ENCODE measurements at regions not wholly inside any gene's neighbourhood (a gene's known extent, or its start where the extent isn't known, plus 50 kb on each side); places are given as distances from the start of the nearest gene placed in this dataset.
A peak's percentile ranks its signal among the peaks of the same experiment; 100 is the strongest.

DNA sequence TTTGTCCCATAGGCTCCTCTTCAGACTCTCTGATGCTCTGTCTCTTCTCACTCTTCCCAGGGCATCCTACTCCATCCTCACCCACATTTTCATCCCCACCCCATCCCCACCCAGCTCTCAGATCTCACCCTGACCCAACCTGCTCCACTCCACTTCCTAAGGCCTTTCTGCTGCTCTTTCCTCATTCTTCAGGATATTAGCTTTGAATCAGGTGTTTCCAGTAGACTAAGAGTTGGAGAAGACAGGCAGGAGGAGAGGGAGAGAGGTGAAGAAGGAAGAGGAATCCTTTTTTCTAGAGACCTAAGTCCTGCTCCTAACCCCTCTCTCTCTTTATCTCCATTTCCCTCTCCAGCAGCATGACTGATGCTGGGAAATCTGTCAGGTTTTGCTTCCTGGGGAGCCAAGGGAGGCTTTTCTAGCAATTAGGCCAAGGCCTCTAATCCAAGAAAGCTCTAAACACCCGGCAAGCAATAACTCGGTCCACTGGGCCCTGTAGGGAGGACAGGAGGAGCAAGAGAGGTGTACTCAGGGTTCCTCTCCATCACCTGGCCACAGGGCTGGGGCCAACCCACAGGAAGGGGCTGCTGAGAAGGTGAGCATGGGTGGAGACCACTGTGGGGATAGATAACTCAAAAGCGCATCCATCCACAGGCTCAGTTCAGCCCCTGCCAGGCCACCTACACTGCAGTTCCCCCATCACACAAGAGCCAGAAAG is 133.3 kb downstream of the TMEM132E start:
- Histone ChIP-seq H3K9me3 (ENCODE audit: control insufficient read depth in 1 of 2, low read length in 2 of 2) (no peaks in the 10 kb centered on the region), H3K36me3 (ENCODE audit: insufficient read depth, low read length) (no peaks in the 10 kb centered on the region), H3K27ac (ENCODE audit: low read depth, low read length) (no peak overlapping the region), H3K4me3 (ENCODE audit: low read length in 2 of 2) (no peak overlapping the region), H3K4me1 (ENCODE audit: insufficient read depth, low read length) (no peaks in the 10 kb centered on the region), H3K27me3 (ENCODE audit: insufficient read depth, low read length) (no peaks in the 10 kb centered on the region)
- Mint-ChIP-seq H3K36me3 (no peaks in the 10 kb centered on the region), H3K27ac (no peak overlapping the region), H3K27me3 (peaks cover 7 to 28% of the 10 kb centered on the region in 2 donors), H3K4me3 (no peak overlapping the region), H3K9me3 (peaks cover 0 to 2% (median 0%) of the 10 kb centered on the region in 8 donors), H3K4me1 (no peaks in the 10 kb centered on the region)
- ChIA-PET POLR2A (ENCODE audit: partially characterized antibody) (no interaction called here), CTCF (ENCODE audit: partially characterized antibody) (no interaction called here)
- DNase-seq, result no peak
- intact Hi-C loops (cut with micrococcal nuclease), result no loop called here

GRCh38 chr17:34711646-34712045 is 132.3 kb downstream of the TMEM132E start:
- H3K36me3 Mint-ChIP-seq, result no peaks in the 10 kb centered on the region
- peaks cover 0 to 2% (median 0%) of the 10 kb centered on the region in 8 donors for H3K9me3 Mint-ChIP-seq
- H3K9me3 ChIP-seq (ENCODE audit: control insufficient read depth in 1 of 2, low read length in 2 of 2), result no peaks in the 10 kb centered on the region
- no peak overlapping the region for H3K4me3 Mint-ChIP-seq
- no peak overlapping the region for H3K27ac ChIP-seq (ENCODE audit: low read depth, low read length)
- CTCF ChIA-PET (ENCODE audit: partially characterized antibody), result no interaction called here
- H3K36me3 ChIP-seq (ENCODE audit: insufficient read depth, low read length), result no peaks in the 10 kb centered on the region
- peaks cover 7 to 34% of the 10 kb centered on the region in 2 donors for H3K27me3 Mint-ChIP-seq
- intact Hi-C loops (cut with micrococcal nuclease), result no loop called here
- no peak for DNase-seq
- no peak overlapping the region for H3K27ac Mint-ChIP-seq
- H3K4me1 ChIP-seq (ENCODE audit: insufficient read depth, low read length), result no peaks in the 10 kb centered on the region
- POLR2A ChIA-PET (ENCODE audit: partially characterized antibody), result no interaction called here
- no peaks in the 10 kb centered on the region for H3K4me1 Mint-ChIP-seq
- no peak overlapping the region for H3K4me3 ChIP-seq (ENCODE audit: low read length in 2 of 2)
- no peaks in the 10 kb centered on the region for H3K27me3 ChIP-seq (ENCODE audit: insufficient read depth, low read length)

- Mint-ChIP-seq H3K36me3 (no peaks in the 10 kb centered on the region), H3K9me3 (peaks cover 0 to 5% (median 2%) of the 10 kb centered on the region in 8 donors), H3K4me3 (no peak overlapping the region), H3K27me3 (peaks cover 2 to 39% of the 10 kb centered on the region in 2 donors), H3K27ac (no peak overlapping the region), H3K4me1 (no peaks in the 10 kb centered on the region)
- ChIA-PET CTCF (ENCODE audit: partially characterized antibody) (no interaction called here), POLR2A (ENCODE audit: partially characterized antibody) (no interaction called here)
- Histone ChIP-seq H3K4me3 (ENCODE audit: low read length in 2 of 2) (no peak overlapping the region), H3K27me3 (ENCODE audit: insufficient read depth, low read length) (no peaks in the 10 kb centered on the region), H3K4me1 (ENCODE audit: insufficient read depth, low read length) (no peaks in the 10 kb centered on the region), H3K36me3 (ENCODE audit: insufficient read depth, low read length) (no peaks in the 10 kb centered on the region), H3K9me3 (ENCODE audit: control insufficient read depth in 1 of 2, low read length in 2 of 2) (no peaks in the 10 kb centered on the region), H3K27ac (ENCODE audit: low read depth, low read length) (no peak overlapping the region)
- intact Hi-C loops (cut with micrococcal nuclease), result no loop called here
- no peak for DNase-seq
These were observed 130.8 kb downstream of the TMEM132E start for GRCh38 chr17:34710226-34710625.

DNA sequence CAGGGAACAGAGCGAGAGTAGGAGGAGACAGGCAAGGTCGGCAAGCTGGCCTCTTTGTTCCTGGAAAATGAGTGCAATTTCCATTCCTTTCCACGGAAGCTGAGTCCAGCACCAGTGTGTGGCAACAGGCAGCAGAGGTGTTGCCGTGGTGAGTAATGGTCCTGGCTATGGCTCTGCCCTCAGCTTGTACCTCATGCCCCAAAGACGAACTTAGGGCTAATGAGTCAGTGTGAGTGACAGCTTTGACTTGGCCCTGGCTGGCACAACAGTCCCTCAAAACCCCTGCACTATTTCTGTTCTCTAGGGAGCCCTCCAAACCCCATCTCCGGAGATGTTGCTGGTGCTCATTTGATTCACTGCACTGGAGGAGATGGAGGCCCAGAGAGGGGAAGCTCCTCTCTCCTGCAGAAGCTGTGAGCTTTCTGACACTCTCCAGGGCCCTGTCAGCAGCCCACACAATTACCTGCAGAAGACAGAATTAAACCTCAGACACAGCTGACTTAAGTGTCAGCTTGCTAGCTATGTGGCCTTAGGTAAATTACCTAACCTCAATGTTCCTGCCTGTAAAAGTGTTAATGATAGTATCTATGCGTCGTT is 129.9 kb downstream of the TMEM132E start:
- H3K27ac ChIP-seq (ENCODE audit: low read depth, low read length), result no peak overlapping the region
- Mint-ChIP-seq H3K4me3 (no peak overlapping the region), H3K9me3 (peaks cover 0 to 11% (median 4%) of the 10 kb centered on the region in 8 donors), H3K27ac (no peak overlapping the region), H3K4me1 (no peaks in the 10 kb centered on the region), H3K27me3 (peaks cover 2 to 39% of the 10 kb centered on the region in 2 donors), H3K36me3 (no peaks in the 10 kb centered on the region)
- POLR2A ChIA-PET (ENCODE audit: partially characterized antibody), result no interaction called here
- H3K4me1 ChIP-seq (ENCODE audit: insufficient read depth, low read length), result no peaks in the 10 kb centered on the region
- CTCF ChIA-PET (ENCODE audit: partially characterized antibody), result no interaction called here
- no peak for DNase-seq
- H3K9me3 ChIP-seq (ENCODE audit: control insufficient read depth in 1 of 2, low read length in 2 of 2), result no peaks in the 10 kb centered on the region
- H3K36me3 ChIP-seq (ENCODE audit: insufficient read depth, low read length), result no peaks in the 10 kb centered on the region
- intact Hi-C loops (cut with micrococcal nuclease), result no loop called here
- H3K4me3 ChIP-seq (ENCODE audit: low read length in 2 of 2), result no peak overlapping the region
- no peaks in the 10 kb centered on the region for H3K27me3 ChIP-seq (ENCODE audit: insufficient read depth, low read length)

DNA sequence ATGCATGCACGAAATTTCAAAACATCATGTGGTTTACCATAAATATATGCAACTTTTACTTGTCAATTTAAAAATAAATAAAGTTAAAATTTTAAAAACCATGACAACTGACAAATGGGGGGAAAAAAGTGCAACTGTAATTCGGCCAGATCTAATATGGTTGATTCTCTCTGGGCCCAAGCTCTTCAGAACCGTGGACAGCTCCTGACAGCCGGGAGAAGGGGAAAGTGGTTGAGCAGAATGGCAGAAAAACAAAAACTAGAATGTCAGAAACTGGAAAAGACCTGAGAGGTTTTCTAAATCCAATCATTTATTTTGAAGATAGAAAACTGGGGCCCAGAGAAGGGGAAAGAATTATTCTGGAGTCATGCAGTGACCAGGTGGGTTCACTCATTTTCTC is 126.6 kb downstream of the TMEM132E start:
- ChIA-PET CTCF (ENCODE audit: partially characterized antibody) (no interaction called here), POLR2A (ENCODE audit: partially characterized antibody) (no interaction called here)
- intact Hi-C loops (cut with micrococcal nuclease), result no loop called here
- no peaks in the 10 kb centered on the region for H3K9me3 ChIP-seq (ENCODE audit: control insufficient read depth in 1 of 2, low read length in 2 of 2)
- H3K4me3 ChIP-seq (ENCODE audit: low read length in 2 of 2), result no peak overlapping the region
- Mint-ChIP-seq H3K9me3 (peaks cover 0 to 11% (median 4%) of the 10 kb centered on the region in 8 donors), H3K27ac (no peak overlapping the region), H3K4me1 (no peaks in the 10 kb centered on the region), H3K27me3 (peaks cover 3 to 46% of the 10 kb centered on the region in 2 donors), H3K4me3 (no peak overlapping the region), H3K36me3 (no peaks in the 10 kb centered on the region)
- H3K27me3 ChIP-seq (ENCODE audit: insufficient read depth, low read length), result no peaks in the 10 kb centered on the region
- H3K27ac ChIP-seq (ENCODE audit: low read depth, low read length), result no peak overlapping the region
- H3K36me3 ChIP-seq (ENCODE audit: insufficient read depth, low read length), result no peaks in the 10 kb centered on the region
- no peaks in the 10 kb centered on the region for H3K4me1 ChIP-seq (ENCODE audit: insufficient read depth, low read length)
- peak in 2 of 5 donors; percentile 5 to 7 for DNase-seq

DNA sequence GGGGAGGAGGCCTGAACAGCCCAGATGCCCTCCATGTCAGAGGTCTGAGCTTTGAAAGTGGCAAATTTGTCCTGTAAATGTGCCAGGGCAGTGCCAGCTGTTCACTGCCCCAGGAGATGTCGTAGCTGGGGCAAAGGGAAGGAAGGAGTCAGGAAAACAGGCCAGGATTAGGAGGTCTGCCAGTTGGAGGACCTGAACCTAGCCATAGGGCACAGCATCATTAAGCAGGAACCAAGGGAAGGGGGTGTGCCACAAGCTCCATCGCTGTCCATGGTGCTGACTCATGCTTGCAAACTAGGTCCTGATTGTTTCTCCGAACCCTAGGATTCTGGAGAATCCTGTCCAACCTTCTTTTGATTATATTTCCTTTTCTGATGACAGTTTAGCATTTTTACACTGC is 124.2 kb downstream of the TMEM132E start:
- peak in 2 of 5 donors; percentile 5 to 6 for DNase-seq
- CTCF ChIA-PET (ENCODE audit: partially characterized antibody), result no interaction called here
- peaks cover 2 to 11% (median 4%) of the 10 kb centered on the region in 8 donors for H3K9me3 Mint-ChIP-seq

GRCh38 chr17:34699181-34699580 is 119.8 kb downstream of the TMEM132E start:
- no peak for DNase-seq
- H3K27ac ChIP-seq (ENCODE audit: low read depth, low read length), result no peak overlapping the region
- no peaks in the 10 kb centered on the region for H3K9me3 ChIP-seq (ENCODE audit: control insufficient read depth in 1 of 2, low read length in 2 of 2)
- Mint-ChIP-seq H3K4me1 (no peaks in the 10 kb centered on the region), H3K4me3 (no peak overlapping the region), H3K27ac (no peak overlapping the region), H3K36me3 (no peaks in the 10 kb centered on the region), H3K9me3 (peaks cover 0 to 3% (median 0%) of the 10 kb centered on the region in 8 donors), H3K27me3 (peaks cover 9 to 21% of the 10 kb centered on the region in 2 donors)
- no peak overlapping the region for H3K4me3 ChIP-seq (ENCODE audit: low read length in 2 of 2)
- no peaks in the 10 kb centered on the region for H3K4me1 ChIP-seq (ENCODE audit: insufficient read depth, low read length)
- ChIA-PET CTCF (ENCODE audit: partially characterized antibody) (no interaction called here), POLR2A (ENCODE audit: partially characterized antibody) (no interaction called here)
- no peaks in the 10 kb centered on the region for H3K27me3 ChIP-seq (ENCODE audit: insufficient read depth, low read length)
- H3K36me3 ChIP-seq (ENCODE audit: insufficient read depth, low read length), result no peaks in the 10 kb centered on the region
- intact Hi-C loops (cut with micrococcal nuclease), result no loop called here

More for the DNA sequence above, 124.2 kb downstream of the TMEM132E start:
- Mint-ChIP-seq H3K4me3 (no peak overlapping the region), H3K36me3 (no peaks in the 10 kb centered on the region), H3K27me3 (peaks cover 3 to 40% of the 10 kb centered on the region in 2 donors), H3K27ac (no peak overlapping the region), H3K4me1 (no peaks in the 10 kb centered on the region)
- POLR2A ChIA-PET (ENCODE audit: partially characterized antibody), result no interaction called here
- Histone ChIP-seq H3K36me3 (ENCODE audit: insufficient read depth, low read length) (no peaks in the 10 kb centered on the region), H3K27ac (ENCODE audit: low read depth, low read length) (no peak overlapping the region), H3K4me1 (ENCODE audit: insufficient read depth, low read length) (no peaks in the 10 kb centered on the region), H3K4me3 (ENCODE audit: low read length in 2 of 2) (no peak overlapping the region), H3K9me3 (ENCODE audit: control insufficient read depth in 1 of 2, low read length in 2 of 2) (no peaks in the 10 kb centered on the region), H3K27me3 (ENCODE audit: insufficient read depth, low read length) (no peaks in the 10 kb centered on the region)
- intact Hi-C loops (cut with micrococcal nuclease), result no loop called here

Data from CD4-positive, alpha-beta memory T cell (primary cell).